HEK293 (cell line): ENCODE measurements at regions not wholly inside any gene's neighbourhood (a gene's known extent, or its start where the extent isn't known, plus 50 kb on each side); places are given as distances from the start of the nearest gene placed in this dataset.

ENCODE experiments used
- CTCF ChIA-PET: fragments of 350-600 bp; formaldehyde crosslinking; extraction: SDS; loops from one replicate; lab custom pipeline; 2021; ENCODE audit warnings: antibody characterized with exemption; lab: Yijun Ruan, JAX
- POLR2A ChIA-PET: fragments of 300-600 bp; formaldehyde crosslinking; extraction: SDS; loops from one replicate; lab custom pipeline; 2020; ENCODE audit warnings: antibody characterized with exemption, inconsistent platforms; lab: Yijun Ruan, JAX
- H3K27ac ChIP-seq: fragments of 200-500 bp; sonication (Bioruptor generic); 2 replicates; pipeline ENCODE4 v1.5.1; 2014; ENCODE audit warnings: low read depth, low read length, control low read depth, inconsistent platforms; ENCODE audit errors: extremely low read depth
- H3K36me3 ChIP-seq, 2 experiments: fragments of 200-500 bp in 1 of 2; sonication (Bioruptor generic) in 1 of 2; 1 replicate in 1 of 2; 2 replicates in 1 of 2; pipeline ENCODE4 v1.5.1; 2014 to 2017; ENCODE audit warnings: inconsistent platforms in 2 of 2, low read length in 2 of 2; ENCODE audit not compliant: control insufficient read depth in 2 of 2, insufficient read depth in 1 of 2
- H3K4me1 ChIP-seq: fragments of 200-500 bp; sonication (Bioruptor generic); 2 replicates; pipeline ENCODE4 v1.5.1; 2014; ENCODE audit warnings: mild to moderate bottlenecking, low read length, inconsistent platforms; ENCODE audit not compliant: control insufficient read depth, insufficient read depth
- H3K4me3 ChIP-seq: 2 replicates; pipeline ENCODE4 v1.5.1; 2011; ENCODE audit warnings: low read depth, mild to moderate bottlenecking, control low read depth, low read length, moderate library complexity
- H3K9me3 ChIP-seq: fragments of 200-500 bp; sonication (Bioruptor generic); 2 replicates; pipeline ENCODE4 v1.5.1; 2014; ENCODE audit warnings: low read depth, low read length, inconsistent platforms; ENCODE audit not compliant: control insufficient read depth, insufficient read depth
- INSM2 ChIP-seq: fragments of 450-650 bp; formaldehyde crosslinking; IDR thresholded peaks from 2 replicates; pipeline ENCODE4 v1.5.1; 2016; ENCODE audit warnings: missing biosample characterization, missing genetic modification characterization
- KLF7 ChIP-seq: fragments of 450-650 bp; formaldehyde crosslinking; IDR thresholded peaks from 2 replicates; pipeline ENCODE4 v1.5.1; 2016; ENCODE audit warnings: missing biosample characterization, missing genetic modification characterization, borderline replicate concordance
- KLF8 ChIP-seq: fragments of 450-650 bp; formaldehyde crosslinking; IDR thresholded peaks from 2 replicates; pipeline ENCODE4 v1.5.1; 2016; ENCODE audit warnings: missing biosample characterization, missing genetic modification characterization
- MEIS1 ChIP-seq: sonication (generic); formaldehyde crosslinking; IDR thresholded peaks from 2 replicates; pipeline ENCODE4 v1.8.1; 2022; ENCODE audit warnings: missing genetic modification reagents, mild to moderate bottlenecking, borderline replicate concordance
- PRDM2 ChIP-seq: fragments of 450-650 bp; formaldehyde crosslinking; IDR thresholded peaks from 2 replicates; pipeline ENCODE4 v1.5.1; 2016; ENCODE audit warnings: missing biosample characterization, missing genetic modification characterization, borderline replicate concordance
- ZBTB11 ChIP-seq: fragments of 450-650 bp; formaldehyde crosslinking; conservative IDR thresholded peaks from 2 replicates; pipeline ENCODE4 v1.5.1; 2016; ENCODE audit warnings: low read depth, missing biosample characterization, missing genetic modification characterization
- ZFHX2 ChIP-seq: fragments of 450-650 bp; formaldehyde crosslinking; conservative IDR thresholded peaks from 2 replicates; pipeline ENCODE4 v1.5.1; 2016; ENCODE audit warnings: missing biosample characterization, missing genetic modification characterization
- ZFP37 ChIP-seq: fragments of 450-650 bp; formaldehyde crosslinking; IDR thresholded peaks from 2 replicates; pipeline ENCODE4 v1.5.1; 2016; ENCODE audit warnings: missing biosample characterization, missing genetic modification characterization
- ZNF146 ChIP-seq: fragments of 450-650 bp; formaldehyde crosslinking; IDR thresholded peaks from 2 replicates; pipeline ENCODE4 v1.5.1; 2016; ENCODE audit warnings: missing biosample characterization, missing genetic modification characterization
- ZNF184 ChIP-seq: fragments of 450-650 bp; IDR thresholded peaks from 2 replicates; pipeline ENCODE4 v1.5.1; 2018; ENCODE audit warnings: missing biosample characterization, mild to moderate bottlenecking, missing genetic modification characterization
- ZNF211 ChIP-seq: fragments of 450-650 bp; formaldehyde crosslinking; IDR thresholded peaks from 2 replicates; pipeline ENCODE4 v1.5.1; 2016; ENCODE audit warnings: low read depth, missing biosample characterization, missing genetic modification characterization
- ZNF362 ChIP-seq: fragments of 450-650 bp; formaldehyde crosslinking; IDR thresholded peaks from 2 replicates; pipeline ENCODE4 v1.5.1; 2016; ENCODE audit warnings: missing biosample characterization, missing genetic modification characterization
- ZNF426 ChIP-seq: fragments of 450-650 bp; formaldehyde crosslinking; IDR thresholded peaks from 2 replicates; pipeline ENCODE4 v1.5.1; 2017; ENCODE audit warnings: missing biosample characterization, missing genetic modification characterization, mild to moderate bottlenecking, inconsistent platforms, moderate library complexity
- ZNF596 ChIP-seq: fragments of 450-650 bp; IDR thresholded peaks from 2 replicates; pipeline ENCODE4 v1.5.0; 2018; ENCODE audit warnings: missing biosample characterization, mild to moderate bottlenecking, missing genetic modification characterization, moderate library complexity
- ZNF600 ChIP-seq: fragments of 450-650 bp; formaldehyde crosslinking; IDR thresholded peaks from 2 replicates; pipeline ENCODE4 v1.5.1; 2016; ENCODE audit warnings: missing biosample characterization, missing genetic modification characterization
- ZNF664 ChIP-seq: fragments of 450-650 bp; formaldehyde crosslinking; IDR thresholded peaks from 2 replicates; pipeline ENCODE4 v1.5.1; 2016; ENCODE audit warnings: missing biosample characterization, missing genetic modification characterization
- ZNF747 ChIP-seq: fragments of 450-650 bp; formaldehyde crosslinking; IDR thresholded peaks from 2 replicates; pipeline ENCODE4 v1.5.1; 2016; ENCODE audit warnings: missing biosample characterization, missing genetic modification characterization
- ZNF776 ChIP-seq: fragments of 450-650 bp; formaldehyde crosslinking; IDR thresholded peaks from 2 replicates; pipeline ENCODE4 v1.5.0; 2017; ENCODE audit warnings: missing biosample characterization, missing genetic modification characterization, borderline replicate concordance
- ZSCAN4 ChIP-seq: fragments of 450-650 bp; formaldehyde crosslinking; IDR thresholded peaks from 2 replicates; pipeline ENCODE4 v1.5.1; 2017; ENCODE audit warnings: missing biosample characterization, missing genetic modification characterization

- Histone ChIP-seq H3K4me1 (no peaks in the 10 kb centered on the region), H3K4me3 (no peak overlapping the region), H3K27ac (no peak overlapping the region), H3K36me3 (no peaks in the 10 kb centered on the region), H3K9me3 (no peaks in the 10 kb centered on the region)
- ChIA-PET POLR2A (no interaction called here), CTCF (interaction anchor here (0.6 to 0.8 kb wide), 2 partner anchors 9 to 282 kb away, joined by 3 to 4 read pairs; no protein-coding TSS in a partner anchor)
- no peak for TF ChIP-seq INSM2
Observed at GRCh38 chr6:169044381-169045230, 209.0 kb downstream of the THBS2 start.

- Histone ChIP-seq H3K4me3 (no peak overlapping the region), H3K9me3 (no peaks in the 10 kb centered on the region), H3K4me1 (no peaks in the 10 kb centered on the region), H3K27ac (no peak overlapping the region), H3K36me3 (no peaks in the 10 kb centered on the region)
- ChIA-PET POLR2A (no interaction called here), CTCF (interaction anchor here (0.6 kb wide), 1 partner anchor 445 kb away, joined by 3 read pairs; no protein-coding TSS in a partner anchor)
- TF ChIP-seq ZNF184 (no peak), ZNF596 (tag by site-specific recombination) (no peak), ZNF362 (no peak), ZNF600 (tag by site-specific recombination) (no peak), ZFHX2 (tag by site-specific recombination) (no peak), ZNF146 (tag by site-specific recombination) (no peak), ZBTB11 (no peak), MEIS1 (CRISPR knock-in tag) (no peak), ZNF664 (tag by site-specific recombination) (no peak), KLF7 (tag by site-specific recombination) (no peak), KLF8 (tag by site-specific recombination) (no peak), ZFP37 (tag by site-specific recombination) (no peak), ZNF747 (tag by site-specific recombination) (no peak), ZNF211 (tag by site-specific recombination) (no peak), ZNF426 (tag by site-specific recombination) (no peak), PRDM2 (tag by site-specific recombination) (no peak), ZNF776 (tag by site-specific recombination) (no peak), ZSCAN4 (tag by site-specific recombination) (no peak)
Observed at GRCh38 chr6:169042061-169042460, 211.6 kb downstream of the THBS2 start.
